GM12875 (cell line): ENCODE measurements at regions not wholly inside any gene's neighbourhood (a gene's known extent, or its start where the extent isn't known, plus 50 kb on each side); places are given as distances from the start of the nearest gene placed in this dataset.
"Not testable (repeated sequence)": the region's sequence is repeated elsewhere in the genome, so short reads cannot be mapped to it uniquely, and the experiment has no call there.

Experiments
- H3K4me3 ChIP-seq: one replicate; pipeline ENCODE4 v1.5.1; 2011; ENCODE audit warnings: low read depth, low read length, control low read depth
- TF ChIP-seq, protein P1 (sequence below): IDR thresholded peaks from 2 replicates; pipeline ENCODE4 v1.5.1; 2011; ENCODE audit warnings: low read depth, mild to moderate bottlenecking, control low read depth, inconsistent platforms, low read length, moderate library complexity, borderline replicate concordance; ENCODE audit not compliant: insufficient read depth

- TF ChIP-seq, protein P1, sequence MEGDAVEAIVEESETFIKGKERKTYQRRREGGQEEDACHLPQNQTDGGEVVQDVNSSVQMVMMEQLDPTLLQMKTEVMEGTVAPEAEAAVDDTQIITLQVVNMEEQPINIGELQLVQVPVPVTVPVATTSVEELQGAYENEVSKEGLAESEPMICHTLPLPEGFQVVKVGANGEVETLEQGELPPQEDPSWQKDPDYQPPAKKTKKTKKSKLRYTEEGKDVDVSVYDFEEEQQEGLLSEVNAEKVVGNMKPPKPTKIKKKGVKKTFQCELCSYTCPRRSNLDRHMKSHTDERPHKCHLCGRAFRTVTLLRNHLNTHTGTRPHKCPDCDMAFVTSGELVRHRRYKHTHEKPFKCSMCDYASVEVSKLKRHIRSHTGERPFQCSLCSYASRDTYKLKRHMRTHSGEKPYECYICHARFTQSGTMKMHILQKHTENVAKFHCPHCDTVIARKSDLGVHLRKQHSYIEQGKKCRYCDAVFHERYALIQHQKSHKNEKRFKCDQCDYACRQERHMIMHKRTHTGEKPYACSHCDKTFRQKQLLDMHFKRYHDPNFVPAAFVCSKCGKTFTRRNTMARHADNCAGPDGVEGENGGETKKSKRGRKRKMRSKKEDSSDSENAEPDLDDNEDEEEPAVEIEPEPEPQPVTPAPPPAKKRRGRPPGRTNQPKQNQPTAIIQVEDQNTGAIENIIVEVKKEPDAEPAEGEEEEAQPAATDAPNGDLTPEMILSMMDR: no peak
- no peak overlapping the region for H3K4me3 ChIP-seq
Measured at GRCh38 chr11:98390391-98390790, 630.4 kb upstream of the CNTN5 start.

DNA sequence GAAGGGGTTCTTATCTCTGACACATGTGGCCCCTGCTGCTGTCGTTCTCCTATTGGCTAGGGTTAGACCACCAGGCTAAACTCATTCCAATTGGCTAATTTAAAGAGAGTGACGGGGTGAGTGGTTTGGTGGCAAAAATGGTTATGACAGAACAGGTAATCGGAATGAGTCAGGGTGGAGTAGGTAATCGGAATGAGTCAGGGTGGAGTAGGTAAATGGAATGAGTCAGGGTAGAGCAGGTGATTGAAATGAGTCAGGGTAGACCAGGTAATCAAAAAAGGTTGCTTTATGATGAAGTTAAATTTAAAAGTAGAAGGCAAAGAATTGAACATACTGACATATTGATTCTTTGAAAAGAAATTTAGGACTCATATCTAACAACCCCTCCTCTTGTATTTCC, 626.2 kb upstream of the CNTN5 start:
- not testable (repeated sequence) for H3K4me3 ChIP-seq

DNA sequence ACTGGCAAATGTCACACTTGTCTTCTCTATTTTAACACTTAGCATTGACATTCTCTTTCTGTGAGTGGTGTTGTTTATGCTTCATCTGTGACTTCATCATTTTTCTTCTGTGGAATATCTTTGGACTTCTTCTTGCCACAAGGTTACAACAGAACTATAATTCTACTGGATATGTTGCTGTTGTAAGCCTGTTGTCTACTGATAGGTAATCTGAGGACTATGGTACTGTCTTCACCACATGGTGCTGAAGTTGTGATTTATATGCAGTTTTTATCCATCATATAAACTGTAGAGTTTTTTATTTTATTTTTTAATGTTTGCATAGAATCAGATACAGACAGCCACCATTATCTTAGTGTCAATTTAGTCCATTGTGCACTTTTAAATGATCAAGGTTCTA, 622.2 kb upstream of the CNTN5 start:
- TF ChIP-seq, protein P1: no peak
- H3K4me3 ChIP-seq: no peak overlapping the region

- H3K4me3 ChIP-seq: no peak overlapping the region
- TF ChIP-seq, protein P1: no peak
Measured at GRCh38 chr11:98409069-98409468, 611.7 kb upstream of the CNTN5 start.

DNA sequence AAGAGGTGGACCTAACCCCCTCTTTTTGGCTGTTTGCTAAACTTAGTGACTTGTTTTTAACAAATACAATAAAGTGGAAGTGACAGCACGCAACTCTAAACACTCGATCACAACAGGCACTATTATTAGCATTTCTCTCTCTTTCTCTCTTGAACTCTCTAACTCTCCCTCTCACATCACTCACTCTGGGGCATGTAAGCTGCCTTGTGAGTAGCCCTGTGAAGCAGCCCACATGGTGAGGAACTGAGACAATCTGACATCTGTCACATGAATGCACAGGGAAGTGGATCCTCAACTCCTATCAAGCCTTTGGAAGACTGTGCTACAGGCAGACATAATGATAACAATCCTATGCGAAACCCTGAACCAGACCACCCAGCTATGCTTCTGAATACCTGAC, 609.0 kb upstream of the CNTN5 start:
- TF ChIP-seq, protein P1: no peak
- H3K4me3 ChIP-seq: no peak overlapping the region

DNA sequence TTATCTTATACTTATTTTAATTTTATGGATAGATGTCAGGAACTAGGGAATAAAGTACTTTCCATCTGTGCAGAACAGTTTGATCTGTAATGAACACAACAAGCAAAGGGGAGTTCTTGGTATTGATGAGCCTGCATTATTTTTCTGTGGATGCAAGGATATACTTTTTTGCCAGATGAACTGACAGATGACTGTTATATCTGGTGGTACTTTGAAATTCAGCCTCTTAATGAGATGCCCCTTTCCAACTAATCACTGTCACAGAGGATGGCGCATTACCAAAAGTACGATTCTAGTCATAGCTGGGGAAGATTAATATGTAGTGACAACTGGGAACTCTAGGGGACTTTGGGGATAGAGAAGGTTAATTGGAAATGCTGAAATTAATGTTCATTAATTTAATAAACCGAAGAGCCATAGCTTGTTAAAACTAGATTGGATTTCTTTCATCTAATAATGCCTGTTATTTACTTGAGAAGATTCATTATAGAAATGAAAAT, 603.4 kb upstream of the CNTN5 start:
- TF ChIP-seq, protein P1: no peak
- no peak overlapping the region for H3K4me3 ChIP-seq

DNA sequence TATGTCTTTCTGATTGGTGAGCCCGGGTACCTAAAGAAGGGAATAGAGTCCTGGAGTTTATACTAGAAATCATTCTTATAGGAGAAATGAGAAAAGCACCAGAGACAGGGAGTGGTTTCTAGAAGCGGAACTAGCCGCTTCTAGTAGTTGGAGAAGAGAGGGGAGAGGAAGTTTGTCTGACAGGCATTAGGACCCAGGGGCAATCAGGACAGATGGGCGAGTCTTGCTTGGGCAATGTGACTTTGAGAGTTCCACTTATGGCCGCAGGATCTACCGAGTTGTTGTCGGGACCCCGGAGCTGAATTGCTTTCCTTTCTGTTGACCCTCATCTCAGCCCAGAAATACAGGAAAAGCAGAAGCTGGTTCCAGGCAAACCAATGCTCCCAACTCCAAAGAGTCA, 596.8 kb upstream of the CNTN5 start:
- TF ChIP-seq, protein P1: no peak
- H3K4me3 ChIP-seq: no peak overlapping the region

DNA sequence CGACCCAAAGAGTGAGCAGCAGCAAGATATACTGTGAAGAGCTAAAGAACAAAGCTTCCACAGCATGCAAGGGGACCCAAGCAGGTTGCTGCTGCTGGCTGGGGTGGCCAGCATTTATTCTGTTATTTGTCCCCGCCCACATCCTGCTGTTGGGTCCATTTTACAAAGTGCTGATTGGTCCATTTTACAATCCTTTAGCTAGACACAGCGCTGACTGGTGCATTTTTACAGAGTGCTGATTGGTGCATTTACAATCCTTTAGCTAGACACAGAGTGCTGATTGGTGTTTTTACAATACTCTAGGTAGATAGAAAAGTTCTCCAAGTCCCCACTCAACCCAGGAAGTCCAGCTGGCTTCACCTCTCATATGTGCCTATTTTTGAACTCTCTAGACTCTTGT, 596.0 kb upstream of the CNTN5 start:
- H3K4me3 ChIP-seq: not testable (repeated sequence)
